Transverse colon (tissue), 3 donors: ENCODE measurements at regions not wholly inside any gene's neighbourhood (a gene's known extent, or its start where the extent isn't known, plus 50 kb on each side); places are given as distances from the start of the nearest gene placed in this dataset.

Experiments
- CTCF ChIP-seq, 5 experiments: fragments of 200-600 bp in 3 of 5; fragments of 450-650 bp in 2 of 5; sonication (generic) in 3 of 5; IDR thresholded peaks; 1 replicate in 2 of 5; 2 replicates in 3 of 5; pipeline ENCODE4 v1.5.1; 2016 to 2017; ENCODE audit warnings: antibody characterized with exemption in 5 of 5, inconsistent platforms in 3 of 5, mild to moderate bottlenecking in 2 of 5, moderate library complexity in 1 of 5
- EP300 ChIP-seq: sonication (generic); formaldehyde crosslinking; IDR thresholded peaks from one replicate; pipeline ENCODE4 v1.6.1; 2017; ENCODE audit warnings: antibody characterized with exemption, low read depth

DNA sequence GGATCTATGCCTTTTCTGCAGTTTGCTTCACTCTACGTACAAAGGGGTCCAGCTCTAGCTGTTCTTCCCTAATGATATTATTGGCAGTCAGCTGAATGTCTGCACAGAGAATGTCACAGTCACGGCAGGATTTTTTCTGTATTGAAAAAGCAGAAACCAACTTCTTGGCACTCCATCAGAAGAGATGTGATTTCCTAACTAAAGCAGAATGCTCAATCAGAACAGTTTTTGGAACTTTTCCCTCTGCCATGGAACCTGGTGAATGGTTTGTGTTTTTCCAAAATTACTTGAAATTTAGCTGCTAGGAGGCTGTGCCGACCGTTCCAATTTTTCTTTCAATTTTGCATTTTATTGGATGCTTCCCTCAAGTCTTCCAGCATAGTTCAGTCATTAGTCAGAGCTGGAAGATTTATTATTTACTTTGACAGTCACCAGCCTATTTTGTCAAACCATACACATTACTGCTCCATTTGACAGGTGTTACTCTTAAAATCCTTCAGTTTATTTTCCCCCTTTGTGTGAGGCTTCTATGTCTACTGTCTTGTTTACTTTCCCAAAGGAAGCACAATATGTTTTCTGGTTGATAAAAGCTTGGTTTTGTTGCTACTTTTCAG is 259.6 kb upstream of the EPHA7 start:
- TF ChIP-seq CTCF (IDR thresholded peaks at IDR 0.05) (no peak), EP300 (no peak)
